ENCODE measurements at regions not wholly inside any gene's neighbourhood (a gene's known extent, or its start where the extent isn't known, plus 50 kb on each side); places are given as distances from the start of the nearest gene placed in this dataset.

DNA sequence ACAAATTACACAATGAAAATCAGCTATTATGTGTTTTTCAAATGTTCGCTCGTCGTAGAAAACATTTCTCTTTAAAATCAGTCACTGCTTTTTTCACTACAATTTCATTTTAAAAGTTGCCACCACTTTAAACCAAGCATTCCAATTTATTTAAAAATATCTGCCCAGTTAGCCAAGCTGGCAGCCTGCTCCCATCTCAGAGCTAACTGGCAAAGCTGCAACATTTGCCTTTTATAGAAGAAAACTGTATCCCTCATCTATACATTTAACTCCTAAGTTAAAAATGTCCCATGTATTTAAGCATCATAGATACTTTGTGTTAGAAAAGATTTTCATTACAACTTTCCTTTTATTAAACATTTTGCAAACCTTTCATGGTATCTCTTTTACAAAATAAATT lies 294.9 kb upstream of the ADAMTS16 start:
- TF ChIP-seq, protein P1, sequence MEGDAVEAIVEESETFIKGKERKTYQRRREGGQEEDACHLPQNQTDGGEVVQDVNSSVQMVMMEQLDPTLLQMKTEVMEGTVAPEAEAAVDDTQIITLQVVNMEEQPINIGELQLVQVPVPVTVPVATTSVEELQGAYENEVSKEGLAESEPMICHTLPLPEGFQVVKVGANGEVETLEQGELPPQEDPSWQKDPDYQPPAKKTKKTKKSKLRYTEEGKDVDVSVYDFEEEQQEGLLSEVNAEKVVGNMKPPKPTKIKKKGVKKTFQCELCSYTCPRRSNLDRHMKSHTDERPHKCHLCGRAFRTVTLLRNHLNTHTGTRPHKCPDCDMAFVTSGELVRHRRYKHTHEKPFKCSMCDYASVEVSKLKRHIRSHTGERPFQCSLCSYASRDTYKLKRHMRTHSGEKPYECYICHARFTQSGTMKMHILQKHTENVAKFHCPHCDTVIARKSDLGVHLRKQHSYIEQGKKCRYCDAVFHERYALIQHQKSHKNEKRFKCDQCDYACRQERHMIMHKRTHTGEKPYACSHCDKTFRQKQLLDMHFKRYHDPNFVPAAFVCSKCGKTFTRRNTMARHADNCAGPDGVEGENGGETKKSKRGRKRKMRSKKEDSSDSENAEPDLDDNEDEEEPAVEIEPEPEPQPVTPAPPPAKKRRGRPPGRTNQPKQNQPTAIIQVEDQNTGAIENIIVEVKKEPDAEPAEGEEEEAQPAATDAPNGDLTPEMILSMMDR (IDR thresholded peaks at IDR 0.05) = no peak
- TF ChIP-seq POLR2A (IDR thresholded peaks at IDR 0.05) (no peak), EP300 (IDR thresholded peaks at IDR 0.05) (no peak)

All from ovary (tissue), 3 donors.